HG03108 (cell line): ENCODE measurements at regions not wholly inside any gene's neighbourhood (a gene's known extent, or its start where the extent isn't known, plus 50 kb on each side); places are given as distances from the start of the nearest gene placed in this dataset.
"Not testable (repeated sequence)": the region's sequence is repeated elsewhere in the genome, so short reads cannot be mapped to it uniquely, and the experiment has no call there.

Experiments used
- ATAC-seq: cut with Tn5 transposase; IDR thresholded peaks from one replicate; pipeline ENCODE4 v1.9.1; 2021; ENCODE audit warnings: moderate library complexity; ENCODE audit not compliant: unreplicated experiment

GRCh38 chr5:117380316-117380715, 805.7 kb upstream of the SEMA6A start:
- no peak for ATAC-seq

GRCh38 chr5:117379521-117379920, 804.9 kb upstream of the SEMA6A start:
- no peak for ATAC-seq

DNA sequence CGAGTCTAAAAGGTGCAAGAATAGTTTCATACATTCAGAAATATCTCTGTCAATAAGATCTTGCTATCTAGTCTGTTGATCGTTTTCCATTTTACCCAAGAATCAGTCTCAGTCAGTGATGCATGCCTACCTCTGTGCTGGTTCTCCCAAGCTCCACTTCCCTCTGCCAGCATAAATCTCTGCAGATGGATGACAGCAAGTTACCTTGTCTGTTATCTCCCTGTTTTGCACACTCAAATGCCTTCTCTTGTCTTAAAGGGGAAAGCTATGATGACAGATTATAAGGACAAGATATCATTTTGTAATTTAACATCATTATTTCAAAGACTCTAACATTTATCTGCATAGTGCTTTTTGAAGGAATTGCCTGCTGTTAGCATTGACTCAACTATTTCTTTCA, 802.1 kb upstream of the SEMA6A start:
- no peak for ATAC-seq

GRCh38 chr5:117359895-117360294, 785.3 kb upstream of the SEMA6A start:
- ATAC-seq: no peak

DNA sequence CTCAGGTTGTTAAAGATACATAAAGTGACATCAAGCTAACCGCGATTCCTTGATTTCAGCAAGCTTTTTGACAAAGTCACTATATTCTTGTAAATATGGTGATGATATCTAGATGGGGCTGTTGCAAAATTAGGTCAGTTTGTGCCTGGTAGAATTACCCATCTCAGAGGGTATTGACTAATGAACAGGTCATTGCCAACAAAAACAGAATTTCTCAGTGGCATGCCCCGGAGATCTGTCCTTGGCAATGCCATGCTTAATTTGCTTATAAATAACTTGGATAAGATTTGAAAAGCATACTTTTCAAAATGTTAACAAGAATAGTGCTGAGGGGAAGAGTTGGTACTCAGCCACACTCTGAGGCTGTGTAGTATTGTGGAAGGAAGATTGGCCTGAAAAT, 783.3 kb upstream of the SEMA6A start:
- ATAC-seq: no peak

GRCh38 chr5:117347280-117347679, 772.7 kb upstream of the SEMA6A start:
- ATAC-seq: no peak

DNA sequence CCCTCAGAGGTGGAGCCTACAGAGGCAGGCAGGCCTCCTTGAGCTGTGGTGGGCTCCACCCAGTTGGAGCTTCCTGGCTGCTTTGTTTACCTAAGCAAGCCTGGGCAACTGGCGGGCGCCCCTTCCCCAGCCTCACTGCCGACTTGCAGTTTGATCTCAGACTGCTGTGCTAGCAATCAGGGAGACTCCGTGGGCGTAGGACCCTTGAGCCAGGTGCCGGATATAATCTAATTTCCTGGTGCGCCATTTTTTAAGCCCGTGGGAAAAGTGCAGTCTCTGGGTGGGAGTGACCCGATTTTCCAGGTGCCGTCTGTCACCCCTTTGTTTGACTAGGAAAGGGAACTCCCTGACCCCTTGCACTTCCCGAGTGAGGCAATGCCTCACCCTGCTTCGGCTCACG, 769.1 kb upstream of the SEMA6A start:
- not testable (repeated sequence) for ATAC-seq

DNA sequence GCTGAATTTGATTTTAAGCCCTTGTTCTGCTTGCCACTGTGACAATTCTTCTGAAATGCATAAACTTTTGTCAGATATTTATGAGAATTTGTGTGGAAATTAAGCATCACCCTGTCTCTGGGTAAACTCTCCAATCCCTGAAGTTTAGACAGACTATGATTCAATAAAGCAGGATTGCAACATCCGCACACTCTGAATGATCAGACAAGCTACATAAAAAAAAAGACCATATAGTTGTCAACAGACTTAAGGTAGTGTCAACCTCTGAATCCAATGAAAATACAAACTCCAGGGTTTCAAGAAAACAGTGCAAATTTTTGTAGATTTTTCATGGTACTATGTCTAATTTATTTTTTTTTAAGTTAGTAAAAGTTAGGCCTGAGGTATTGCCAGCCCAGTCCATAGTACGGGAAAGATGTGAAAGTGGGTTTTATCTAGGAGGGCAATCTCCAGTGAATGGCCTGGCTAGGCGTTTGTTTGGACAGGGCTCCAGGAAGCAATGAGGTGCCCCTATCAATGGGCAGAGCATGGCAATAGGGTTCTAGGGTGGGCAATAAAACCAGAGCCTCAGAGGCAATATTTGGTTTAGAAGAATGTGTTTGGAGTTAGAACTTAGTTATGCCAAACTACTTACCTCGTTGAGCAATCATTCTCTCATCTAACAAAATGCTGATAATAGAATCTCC, 762.6 kb upstream of the SEMA6A start:
- no peak for ATAC-seq

GRCh38 chr5:117336208-117336607, 761.6 kb upstream of the SEMA6A start:
- no peak for ATAC-seq

DNA sequence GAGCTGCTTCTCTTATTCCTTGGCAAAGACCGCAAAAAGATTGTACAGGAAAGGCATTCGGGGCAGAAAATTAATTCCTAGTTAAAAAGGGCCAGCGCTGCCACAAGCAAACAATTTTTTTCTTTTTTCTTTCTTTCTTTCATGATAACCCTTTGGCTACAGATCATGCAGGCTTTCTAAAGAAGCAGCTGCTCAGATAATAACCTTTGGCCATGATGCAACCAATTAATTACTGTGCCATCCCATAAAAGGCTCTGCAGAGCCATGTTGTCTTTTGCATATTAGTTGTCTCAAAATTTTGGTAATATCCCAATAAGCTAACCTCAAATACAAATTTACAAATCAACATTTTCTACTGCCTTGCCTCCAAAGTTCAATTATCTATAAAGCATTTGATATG, 758.4 kb upstream of the SEMA6A start:
- no peak for ATAC-seq

GRCh38 chr5:117332341-117332740, 757.7 kb upstream of the SEMA6A start:
- no peak for ATAC-seq

GRCh38 chr5:117327511-117327910, 752.9 kb upstream of the SEMA6A start:
- ATAC-seq: no peak

GRCh38 chr5:117326997-117327396, 752.4 kb upstream of the SEMA6A start:
- no peak for ATAC-seq

GRCh38 chr5:117318528-117318927, 743.9 kb upstream of the SEMA6A start:
- ATAC-seq: no peak

GRCh38 chr5:117315170-117315569, 740.5 kb upstream of the SEMA6A start:
- no peak for ATAC-seq

GRCh38 chr5:117304512-117305107, 730.0 kb upstream of the SEMA6A start:
- not testable (repeated sequence) for ATAC-seq

GRCh38 chr5:117302949-117303348, 728.3 kb upstream of the SEMA6A start:
- no peak for ATAC-seq

DNA sequence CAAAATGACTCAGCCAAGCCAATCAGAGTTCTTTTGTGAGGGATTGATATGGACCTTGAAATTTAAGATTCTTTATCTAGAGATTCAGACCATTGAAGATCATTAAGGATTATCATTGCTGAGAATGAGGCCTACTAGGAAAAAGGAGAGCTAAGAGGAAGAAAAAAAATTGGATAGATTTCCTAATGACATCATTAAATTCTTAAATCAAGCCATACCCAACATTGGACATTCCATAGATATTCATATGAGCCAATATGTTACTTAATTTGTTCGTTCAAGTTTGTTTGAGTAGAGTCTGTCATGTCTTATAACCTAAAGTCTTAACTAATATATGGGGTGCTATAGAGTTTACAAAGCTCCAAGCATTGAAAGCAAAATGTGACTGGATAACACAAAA, 727.9 kb upstream of the SEMA6A start:
- no peak for ATAC-seq

- no peak for ATAC-seq
Observed at GRCh38 chr5:117299936-117300328, 725.3 kb upstream of the SEMA6A start.

DNA sequence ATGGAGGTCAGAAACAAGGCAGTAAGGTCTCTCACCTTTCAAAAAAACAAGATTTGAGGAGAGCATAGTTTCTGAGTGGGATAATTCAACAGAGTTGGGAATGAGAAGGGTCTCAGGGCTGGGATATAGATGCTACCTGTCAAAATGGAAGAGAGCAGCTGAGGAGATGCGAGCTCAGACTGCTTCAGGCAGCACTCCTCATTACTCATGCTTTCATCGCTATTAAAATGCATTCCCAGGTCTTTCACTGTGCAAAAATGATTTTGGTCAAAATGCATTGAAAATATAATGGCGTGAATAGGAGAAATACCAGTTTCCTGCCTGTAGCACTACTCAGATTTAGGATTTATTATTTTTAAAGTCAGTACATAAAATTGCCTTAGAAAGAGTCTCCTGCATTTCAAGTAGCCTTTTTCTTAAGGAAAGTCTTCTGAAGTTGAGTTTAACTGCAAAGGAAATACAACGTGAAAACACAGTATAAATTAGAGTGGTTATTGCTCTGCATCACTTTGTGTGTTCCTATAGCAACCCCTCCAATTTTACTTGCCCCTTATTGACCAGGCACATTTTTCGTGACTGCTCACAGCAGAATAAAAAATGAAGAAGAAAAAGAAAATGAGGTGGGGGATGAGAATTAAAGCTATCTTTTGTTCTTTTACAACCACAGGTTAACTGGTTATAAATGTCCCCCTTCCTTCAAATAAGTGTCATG, 724.8 kb upstream of the SEMA6A start:
- ATAC-seq: no peak

DNA sequence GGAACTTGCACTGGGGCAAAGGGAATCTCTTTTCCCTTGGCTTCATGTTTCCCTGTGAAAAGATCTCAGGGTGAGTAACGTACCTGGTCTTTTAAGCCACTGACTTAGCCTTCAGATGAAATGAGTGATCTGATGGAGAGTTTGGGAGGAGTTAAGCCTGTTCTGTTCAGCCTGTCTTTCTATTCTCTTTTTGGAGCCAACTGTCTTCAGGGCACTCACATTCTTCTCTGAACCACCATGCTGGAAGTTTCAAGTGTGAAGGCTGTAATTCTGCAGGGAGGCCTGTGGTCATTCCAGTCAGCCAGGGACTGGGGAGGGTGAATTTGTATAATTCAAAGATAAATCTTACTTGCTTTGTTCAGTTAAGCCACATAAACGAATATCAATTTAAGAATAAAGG, 722.2 kb upstream of the SEMA6A start:
- ATAC-seq: no peak

GRCh38 chr5:117295941-117296340, 721.3 kb upstream of the SEMA6A start:
- ATAC-seq: no peak
